T-helper 1 cell (primary cell): ENCODE measurements at regions not wholly inside any gene's neighbourhood (a gene's known extent, or its start where the extent isn't known, plus 50 kb on each side); places are given as distances from the start of the nearest gene placed in this dataset.
"Not testable (repeated sequence)": the region's sequence is repeated elsewhere in the genome, so short reads cannot be mapped to it uniquely, and the experiment has no call there.

Experiments
- DNase-seq, 5 donors: peaks; one replicate each; pipeline ENCODE4 v3.0.0-alpha.2; 2012 to 2020

- no peak for DNase-seq
Measured at GRCh38 chr2:129827311-129828090, 152.0 kb upstream of the RAB6C start.

DNA sequence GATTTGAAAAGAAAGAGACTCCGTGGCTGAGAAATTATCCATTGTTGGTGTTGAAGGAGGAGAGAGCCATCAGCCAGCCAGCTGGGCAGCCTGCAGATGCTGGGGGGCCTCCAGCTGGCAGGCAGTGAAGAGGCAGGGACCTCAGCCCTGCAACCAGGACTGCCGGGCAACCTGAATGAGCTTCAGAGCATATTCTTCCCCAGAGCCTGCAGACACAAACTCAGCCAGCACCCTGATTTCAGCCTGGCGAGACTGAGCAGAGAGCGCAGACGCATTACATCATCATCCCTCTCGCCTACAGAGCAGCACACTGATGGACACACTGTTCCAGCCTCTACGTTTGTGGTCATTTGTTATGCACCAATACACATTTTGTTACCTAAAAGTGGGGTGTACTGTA is 150.7 kb upstream of the RAB6C start:
- DNase-seq: no peak

- DNase-seq: no peak
Measured at GRCh38 chr2:129829588-129829987, 149.9 kb upstream of the RAB6C start.

DNA sequence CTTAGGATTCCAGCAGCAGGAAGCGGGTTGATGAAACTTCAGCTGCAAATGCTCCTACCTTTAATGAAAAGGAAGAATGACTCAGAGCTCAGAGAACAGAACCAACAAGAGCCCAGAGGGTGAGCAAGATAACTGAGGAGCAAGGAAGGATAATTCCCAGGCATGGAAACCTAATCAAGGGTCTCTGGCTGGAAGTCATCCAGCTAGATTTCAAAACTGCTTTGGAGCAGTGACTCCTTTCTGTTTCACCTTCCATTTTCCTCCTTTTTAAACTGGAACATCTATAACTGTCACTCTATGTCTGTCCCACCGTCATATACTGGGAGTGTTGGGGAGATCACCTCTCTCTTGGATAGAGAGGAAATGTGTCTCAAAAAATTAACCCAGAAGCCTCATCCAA is 148.4 kb upstream of the RAB6C start:
- DNase-seq: no peak

GRCh38 chr2:129833465-129833864 is 146.0 kb upstream of the RAB6C start:
- not testable (repeated sequence) for DNase-seq

- no peak for DNase-seq
Measured at GRCh38 chr2:129847043-129847442, 132.4 kb upstream of the RAB6C start.

- DNase-seq: peak in 1 of 5 donors; percentile 61
Measured at GRCh38 chr2:129849559-129850160, 129.8 kb upstream of the RAB6C start.

DNA sequence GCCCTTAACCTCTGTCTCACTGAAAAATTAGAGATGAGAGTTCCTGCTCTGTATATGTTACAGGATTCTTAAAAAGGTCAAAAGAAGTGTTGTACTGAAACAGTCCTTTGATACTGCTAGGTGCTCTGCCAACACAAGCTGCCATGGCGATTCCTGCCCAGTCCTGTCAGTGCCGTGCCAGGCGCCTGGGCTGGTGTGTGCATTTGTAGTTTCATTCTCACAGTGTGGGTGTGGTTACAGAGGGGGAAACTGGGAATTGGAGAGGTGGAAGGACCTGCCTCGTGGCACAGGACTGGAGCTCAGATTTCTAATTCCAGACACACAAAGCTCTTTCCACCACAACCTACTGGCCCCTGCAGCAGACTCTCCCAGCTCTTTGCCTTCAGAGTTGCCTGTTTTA is 122.3 kb upstream of the RAB6C start:
- no peak for DNase-seq

DNA sequence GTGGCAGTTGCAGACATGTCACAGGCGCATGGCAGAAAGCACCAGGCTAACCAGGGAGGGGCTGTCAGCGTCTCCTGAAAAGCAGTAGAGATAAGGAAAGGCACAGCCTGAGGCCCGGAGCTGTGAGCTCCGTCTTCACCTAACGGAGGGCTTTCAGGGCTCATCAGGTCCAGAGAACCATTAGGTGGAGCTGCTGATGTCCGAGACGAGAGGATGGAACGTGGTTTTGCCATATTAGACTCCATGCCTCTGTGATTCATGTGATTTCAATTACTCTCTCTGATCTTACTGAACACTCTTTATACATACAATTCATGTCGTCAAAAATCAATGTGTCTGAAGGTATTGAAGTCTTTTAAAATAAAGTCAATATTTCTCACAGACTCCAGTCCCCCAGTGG is 120.3 kb upstream of the RAB6C start:
- no peak for DNase-seq

DNA sequence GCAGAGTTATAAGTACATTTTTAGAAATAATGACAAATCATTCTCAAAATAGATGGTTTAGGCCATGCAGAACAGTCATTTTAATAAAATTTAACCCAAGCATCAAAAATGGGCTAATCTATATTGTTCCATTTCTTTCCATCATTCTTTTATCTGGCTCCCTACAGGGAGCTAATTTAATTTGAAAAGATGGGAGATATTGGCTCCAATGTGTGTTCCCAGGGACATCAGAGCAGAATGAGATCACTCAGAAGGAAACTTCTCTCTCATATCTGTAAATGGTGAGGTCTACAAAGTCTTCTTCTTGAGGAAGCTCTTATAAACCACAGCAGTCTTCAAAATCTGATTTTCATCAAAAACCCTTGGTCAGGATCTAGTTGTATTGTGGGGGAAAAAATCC is 119.4 kb upstream of the RAB6C start:
- no peak for DNase-seq

- no peak for DNase-seq
Measured at GRCh38 chr2:129861666-129862288, 117.7 kb upstream of the RAB6C start.

GRCh38 chr2:129862668-129863067 is 116.8 kb upstream of the RAB6C start:
- no peak for DNase-seq

DNA sequence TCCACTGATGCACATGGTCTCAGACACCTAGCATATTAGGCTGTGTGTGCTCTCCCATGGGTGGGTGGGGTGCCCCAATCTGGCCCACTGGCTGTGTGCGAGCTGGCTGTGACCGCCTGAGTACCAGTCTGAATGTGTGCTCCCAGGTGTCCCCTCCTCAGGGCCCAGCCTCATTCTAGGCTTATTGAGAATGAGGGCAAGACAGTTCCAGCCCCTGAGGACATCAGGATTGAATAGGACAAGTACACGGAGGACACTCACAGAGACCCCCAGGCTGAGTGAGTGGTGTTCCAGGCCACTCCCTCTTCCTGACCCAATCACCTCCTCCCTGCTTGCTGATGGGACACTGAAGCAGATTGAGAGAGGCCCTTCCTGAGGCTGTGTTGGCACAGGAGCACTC is 116.1 kb upstream of the RAB6C start:
- DNase-seq: no peak

DNA sequence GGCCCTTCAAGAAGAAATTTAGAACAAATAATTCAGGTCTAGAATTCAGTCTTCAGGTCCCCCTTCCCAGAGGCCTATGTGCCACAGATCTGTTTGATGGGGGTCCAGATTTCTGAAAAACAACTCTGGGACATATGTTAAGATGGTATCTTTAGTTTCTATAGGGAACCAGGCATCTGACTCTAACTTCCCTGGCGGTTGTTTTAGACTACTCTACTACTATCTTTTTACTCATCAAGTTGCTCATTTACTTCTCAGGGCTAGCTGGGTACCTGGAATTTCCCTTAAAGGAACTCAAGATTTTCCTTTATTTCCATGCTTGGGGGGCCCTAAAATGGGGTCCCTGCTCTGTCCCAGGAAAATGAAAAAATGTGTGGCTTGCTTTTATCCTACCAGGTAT is 114.7 kb upstream of the RAB6C start:
- no peak for DNase-seq

GRCh38 chr2:129865976-129866375 is 113.5 kb upstream of the RAB6C start:
- DNase-seq: no peak

DNA sequence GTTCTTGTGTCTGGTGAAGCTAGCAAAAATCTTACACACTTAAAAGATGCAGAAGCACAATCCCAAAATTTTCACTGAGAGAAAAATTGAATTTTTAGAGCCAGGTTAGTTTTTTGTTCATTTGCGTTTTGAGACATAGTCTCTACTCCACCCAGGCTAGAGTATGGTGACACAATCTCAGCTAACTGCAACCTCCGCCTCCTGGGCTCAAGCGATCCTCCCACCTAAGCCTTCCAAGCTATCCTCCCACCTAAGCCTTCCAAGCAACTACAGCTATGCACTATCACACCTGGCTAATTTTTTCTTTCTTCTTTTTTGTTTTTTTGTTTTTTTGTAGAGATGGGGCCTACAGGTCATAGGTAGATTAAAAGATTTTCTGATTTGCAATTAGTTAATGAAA is 113.1 kb upstream of the RAB6C start:
- DNase-seq: no peak

DNA sequence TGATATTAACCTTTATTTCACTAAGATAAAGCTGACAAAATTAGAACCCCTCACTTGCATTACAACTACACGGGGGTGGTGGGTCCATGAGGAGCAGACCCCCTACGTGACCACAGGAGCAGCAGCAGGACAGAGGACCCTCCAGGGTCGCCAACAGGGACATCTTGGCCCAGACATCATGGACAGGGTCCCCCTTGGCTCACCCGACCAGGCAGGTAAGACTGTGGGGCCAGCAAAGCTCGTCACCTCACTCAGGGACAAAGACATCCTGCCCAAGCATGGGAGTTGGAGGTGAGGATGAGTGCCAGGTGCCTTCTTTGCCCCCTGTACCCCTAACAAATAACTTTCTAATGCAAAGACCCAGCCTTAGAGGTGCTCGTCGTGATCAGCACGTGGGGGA is 111.3 kb upstream of the RAB6C start:
- no peak for DNase-seq

GRCh38 chr2:129870685-129871241 is 108.7 kb upstream of the RAB6C start:
- DNase-seq: no peak

DNA sequence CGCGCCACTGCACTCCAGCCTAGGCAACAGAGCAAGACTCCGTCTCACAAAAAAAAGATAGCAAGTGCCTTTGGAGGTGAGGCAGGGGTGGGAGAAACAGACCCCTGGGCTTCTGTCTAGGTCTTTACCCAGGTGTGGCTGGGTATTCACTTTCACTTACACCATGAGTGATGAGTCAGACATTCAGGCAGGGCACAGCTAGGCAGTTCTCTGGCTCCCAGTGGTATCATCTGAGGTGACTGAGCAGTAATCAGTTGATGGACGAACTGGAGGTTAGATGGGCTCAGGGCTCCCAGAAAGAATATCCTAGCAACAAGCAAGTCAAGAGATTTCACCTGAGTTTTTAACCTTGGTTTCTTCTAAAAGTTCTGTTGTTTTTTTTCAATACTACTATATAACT is 107.0 kb upstream of the RAB6C start:
- DNase-seq: no peak

DNA sequence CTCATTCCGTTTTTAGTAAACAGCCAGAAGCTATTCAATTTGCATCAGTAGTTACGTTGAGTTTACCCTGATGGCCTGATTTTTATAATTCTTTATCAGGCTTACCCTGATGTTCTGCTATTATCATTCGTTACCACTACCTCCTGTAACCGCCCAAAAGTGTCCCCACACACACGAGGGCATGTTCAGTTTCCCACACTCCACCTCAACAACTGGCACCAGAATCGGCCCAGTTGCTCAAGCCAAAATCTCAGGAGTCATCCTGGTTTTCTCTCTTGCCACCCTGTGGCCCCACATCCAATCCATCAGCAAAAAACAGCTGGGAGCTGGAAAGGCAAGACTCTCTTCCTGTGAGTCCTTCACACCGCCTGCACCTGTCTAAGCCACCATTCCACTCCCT is 102.9 kb upstream of the RAB6C start:
- no peak for DNase-seq

DNA sequence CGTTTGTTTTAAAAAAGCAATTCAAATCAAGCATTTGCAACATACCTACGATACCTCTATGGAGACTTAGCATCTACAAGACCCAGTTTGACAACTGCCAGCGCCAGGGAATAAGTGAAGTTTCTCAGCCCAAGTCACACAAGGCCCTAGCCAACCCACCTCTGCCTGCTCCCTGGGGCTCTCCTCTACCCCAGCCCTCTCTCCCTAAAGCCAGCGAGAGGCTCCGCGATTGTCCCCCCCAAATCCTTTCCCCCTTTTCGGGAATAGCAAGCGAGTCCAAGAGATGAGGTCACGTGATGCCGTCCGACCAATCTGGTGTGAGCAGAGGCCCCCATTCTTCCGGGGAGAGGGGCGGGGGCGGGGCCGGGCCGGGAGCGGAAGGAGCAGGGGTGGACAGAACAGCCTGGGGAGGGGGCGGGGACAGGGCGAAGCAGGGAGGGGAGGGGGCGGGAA is 102.2 kb upstream of the RAB6C start:
- DNase-seq: peak; percentile 74 to 80 (median 76)

- no peak for DNase-seq
Measured at GRCh38 chr2:129877795-129878775, 101.4 kb upstream of the RAB6C start.
